ENCODE measurements at regions not wholly inside any gene's neighbourhood (a gene's known extent, or its start where the extent isn't known, plus 50 kb on each side); places are given as distances from the start of the nearest gene placed in this dataset.
"Not testable (repeated sequence)": the region's sequence is repeated elsewhere in the genome, so short reads cannot be mapped to it uniquely, and the experiment has no call there.

DNA sequence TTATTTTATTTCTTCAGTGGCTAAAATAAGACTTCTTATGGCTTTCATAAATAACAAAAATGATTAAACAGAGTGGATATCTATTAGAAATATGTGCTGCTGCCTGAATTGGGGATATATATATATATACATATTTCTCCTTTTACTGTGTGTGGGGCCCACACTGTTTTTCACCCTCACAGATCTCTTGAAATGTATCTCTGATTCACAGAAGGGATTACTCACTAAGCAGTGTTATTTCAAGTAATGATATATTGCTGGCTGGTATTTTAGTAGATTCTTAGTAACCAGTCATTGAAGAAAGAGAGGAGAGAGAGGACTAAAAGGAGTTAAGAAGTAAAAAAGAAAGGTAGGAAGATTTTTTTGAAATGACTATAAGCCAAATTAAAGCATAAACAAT is 308.6 kb upstream of the NRP1 start:
- no peak for DNase-seq

DNA sequence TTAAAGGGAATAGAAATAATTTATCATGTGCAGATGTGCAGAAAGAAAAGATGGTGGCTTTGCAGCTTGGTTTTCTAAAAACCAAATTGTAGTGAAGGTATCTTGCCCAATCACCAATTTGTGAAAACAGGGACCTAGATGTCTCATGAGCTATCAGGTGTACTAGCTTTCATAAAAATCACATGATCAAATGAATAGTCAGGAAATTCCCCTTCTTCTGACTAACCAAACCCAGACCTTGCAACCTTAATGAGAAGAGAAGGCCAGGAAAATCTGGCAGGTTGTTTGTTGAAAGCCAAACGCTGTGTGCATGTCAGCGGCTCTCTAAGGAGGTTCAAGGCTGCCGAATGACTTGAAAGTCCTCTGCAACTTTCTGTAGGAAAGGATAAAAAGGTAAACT is 304.4 kb upstream of the NRP1 start:
- no peak for DNase-seq

DNA sequence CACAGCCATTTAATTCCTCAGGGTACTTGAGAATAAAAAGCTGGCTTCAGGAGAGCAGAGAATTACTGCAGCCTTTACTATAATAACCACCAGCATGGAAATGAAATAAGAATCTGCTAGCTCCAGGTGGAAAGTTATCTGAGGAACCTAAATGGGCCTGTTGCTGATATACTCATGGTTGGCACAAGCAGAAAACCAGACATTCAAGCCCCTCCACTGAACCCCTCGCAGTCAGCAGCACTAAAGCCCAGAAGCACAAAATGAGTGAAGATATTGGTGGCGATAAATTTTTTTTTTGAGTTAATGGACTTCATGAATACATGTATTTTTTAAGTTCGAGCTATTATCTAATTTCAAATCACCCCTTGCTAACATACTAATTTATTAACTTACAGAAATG is 303.9 kb upstream of the NRP1 start:
- DNase-seq = no peak

DNA sequence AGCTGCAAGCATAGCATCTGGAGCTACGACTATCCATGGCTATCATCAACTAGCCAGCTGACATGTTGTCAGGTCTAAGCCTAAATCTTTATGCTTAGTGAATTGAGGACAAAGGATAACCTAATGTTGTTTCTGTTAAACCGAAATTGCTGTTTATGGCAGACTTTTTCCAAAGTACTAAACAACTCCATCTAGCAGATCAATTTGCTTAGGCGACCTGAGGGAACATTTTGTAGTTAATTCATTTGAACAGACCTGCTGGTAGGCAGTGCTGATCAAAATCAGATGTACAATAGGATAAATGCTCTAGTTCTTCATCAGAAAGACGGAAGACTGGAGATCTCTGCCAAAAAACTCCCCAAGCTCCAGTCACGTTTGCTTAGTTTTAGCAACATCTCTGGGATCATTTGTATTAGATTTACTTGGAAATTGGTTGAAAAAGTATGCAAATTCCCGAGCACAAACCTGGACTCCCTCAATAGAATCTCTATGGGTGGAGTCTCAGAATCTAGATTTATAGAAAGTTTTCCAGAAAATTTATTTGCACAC is 301.6 kb upstream of the NRP1 start:
- no peak for DNase-seq

DNA sequence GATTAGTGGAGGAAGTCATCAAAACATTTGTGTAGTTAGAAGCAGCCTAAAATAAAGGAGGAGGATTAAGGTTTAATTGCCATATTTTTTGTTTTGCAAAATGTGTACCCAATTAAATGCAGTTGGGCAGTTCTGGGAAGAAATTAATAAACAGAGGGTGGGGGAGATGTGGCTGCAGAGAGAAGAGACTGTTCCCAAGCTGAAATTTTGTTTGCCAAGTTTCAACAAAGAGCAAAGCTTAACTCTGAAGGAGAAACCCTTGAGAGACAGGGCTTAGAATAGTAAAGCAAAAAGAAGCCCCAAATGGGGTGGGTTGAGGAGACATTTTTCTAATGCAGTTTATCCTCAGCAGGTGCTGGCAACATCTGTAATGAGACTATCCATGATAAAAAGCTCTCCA is 298.0 kb upstream of the NRP1 start:
- no peak for DNase-seq

DNA sequence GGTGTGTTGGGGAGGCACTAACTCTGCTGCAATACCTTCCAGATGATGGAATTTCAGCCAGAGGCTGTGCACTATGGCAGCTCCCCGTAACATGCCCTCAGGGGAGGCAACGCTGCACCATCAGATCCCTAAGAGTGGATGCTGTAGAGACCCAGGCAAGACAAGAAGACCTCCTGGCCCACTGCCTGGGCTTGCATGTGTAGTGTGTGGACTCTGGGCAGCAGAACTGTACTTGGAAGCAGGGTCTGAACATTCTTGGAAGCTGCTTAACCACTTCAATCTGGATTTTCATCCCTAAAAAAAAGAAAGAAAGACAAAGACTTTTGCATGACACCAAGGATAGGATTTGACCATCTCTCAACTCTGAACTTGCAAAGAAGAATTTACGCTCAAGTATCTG is 297.5 kb upstream of the NRP1 start:
- no peak for DNase-seq

DNA sequence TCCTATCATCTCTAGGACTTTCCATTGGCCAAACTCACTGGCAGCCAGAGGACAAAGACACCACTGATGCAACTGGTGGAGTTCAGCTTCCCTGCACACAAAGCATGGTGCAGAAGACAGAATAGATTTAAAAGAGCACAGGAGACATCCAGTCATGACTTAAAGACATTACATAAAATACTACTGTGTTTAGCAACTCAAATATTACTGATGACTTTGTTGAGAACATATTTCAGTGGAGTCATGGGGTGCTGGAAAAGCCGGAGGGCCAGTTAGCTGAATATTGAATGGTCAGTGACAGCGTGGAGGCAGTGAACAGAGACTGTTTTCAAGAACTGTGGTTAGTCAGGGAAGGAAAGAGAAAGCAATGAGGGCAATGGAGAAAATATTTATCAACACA is 296.3 kb upstream of the NRP1 start:
- DNase-seq = no peak

DNA sequence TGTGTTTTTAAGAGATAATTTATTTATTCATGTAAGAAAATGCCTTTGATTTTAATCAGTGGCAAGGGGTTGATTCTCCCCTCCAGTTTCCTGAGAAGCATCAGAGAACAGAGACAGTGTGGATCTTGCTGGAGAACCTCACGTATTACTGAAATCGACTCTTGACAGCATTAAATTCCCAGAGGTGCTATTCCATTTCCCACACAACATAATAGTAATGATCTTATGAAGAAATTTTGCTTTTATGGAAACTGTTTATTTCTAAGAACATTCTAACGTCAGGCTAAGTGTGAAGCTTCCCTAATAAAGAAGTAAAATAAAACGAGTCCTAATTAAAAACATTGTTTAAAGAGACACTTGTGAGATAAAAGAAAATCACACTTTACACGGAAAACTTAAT is 293.1 kb upstream of the NRP1 start:
- DNase-seq = no peak

DNA sequence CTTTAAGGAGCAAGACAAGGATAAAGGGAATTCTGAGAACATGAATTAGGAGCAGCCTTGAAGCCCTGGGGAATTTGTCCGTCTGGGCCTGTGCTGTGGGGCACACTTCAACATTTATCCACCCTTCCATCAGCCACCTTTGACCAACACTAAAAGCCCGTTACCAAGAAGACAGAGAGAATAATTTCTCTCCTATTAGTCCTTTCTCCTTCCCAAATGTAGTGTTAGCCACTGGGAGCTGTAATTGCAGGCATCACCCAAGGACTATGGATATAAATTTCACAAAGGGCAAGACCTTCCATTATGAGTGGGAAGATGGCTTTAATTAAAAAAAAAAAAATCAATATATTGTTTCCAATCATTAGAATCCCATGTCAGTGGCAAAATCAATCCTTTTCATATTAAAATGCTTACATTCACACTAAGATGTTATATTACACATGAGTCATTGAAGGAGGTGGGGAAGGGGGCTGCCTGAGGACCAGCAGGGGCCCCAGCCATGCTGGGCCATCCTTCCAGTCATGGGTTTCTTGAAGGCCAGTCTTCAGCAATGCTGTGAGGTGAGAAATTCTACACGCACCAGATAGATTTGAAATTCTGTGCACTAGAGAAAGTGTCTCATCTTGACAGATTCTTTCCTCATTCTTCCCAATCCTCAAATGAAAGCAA is 292.5 kb upstream of the NRP1 start:
- no peak for DNase-seq

DNA sequence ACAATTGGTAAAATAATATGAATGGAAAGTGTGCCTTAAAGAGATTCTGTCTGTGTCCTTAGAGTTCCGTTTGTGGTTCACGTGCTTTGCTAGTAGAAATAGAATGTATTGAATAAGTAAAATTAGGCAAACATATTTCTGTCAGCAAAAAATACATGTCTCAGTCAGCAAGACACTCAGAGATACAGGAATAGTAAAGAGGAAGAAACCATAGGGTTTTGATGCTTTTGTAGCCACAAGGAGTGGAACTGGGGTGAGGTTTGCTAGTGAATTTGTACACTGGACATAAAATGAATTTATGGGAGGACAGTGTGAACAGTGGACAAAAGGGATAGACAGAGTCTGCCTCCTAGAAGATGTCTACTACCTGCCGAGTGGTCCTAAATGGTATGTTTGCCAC is 289.2 kb upstream of the NRP1 start:
- DNase-seq = no peak

DNA sequence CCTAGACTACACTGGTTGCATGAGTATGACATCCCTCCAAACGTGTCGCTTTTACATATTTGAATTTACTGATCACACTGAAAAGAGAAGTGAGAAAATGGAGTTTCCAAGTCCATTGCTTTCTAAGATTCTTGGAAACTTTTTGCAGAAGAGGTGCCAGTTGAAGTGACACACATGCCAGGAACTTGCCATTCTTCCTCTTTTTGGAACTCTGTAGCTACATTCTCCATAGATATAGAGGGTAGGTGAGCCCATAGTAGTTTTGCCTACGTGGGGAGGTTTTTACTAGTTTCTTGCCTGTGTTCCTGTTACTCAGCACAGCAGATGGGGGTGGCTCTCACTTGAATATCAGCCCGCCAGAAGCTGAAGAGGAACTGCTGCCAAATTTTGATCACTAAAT is 286.6 kb upstream of the NRP1 start:
- no peak for DNase-seq

DNA sequence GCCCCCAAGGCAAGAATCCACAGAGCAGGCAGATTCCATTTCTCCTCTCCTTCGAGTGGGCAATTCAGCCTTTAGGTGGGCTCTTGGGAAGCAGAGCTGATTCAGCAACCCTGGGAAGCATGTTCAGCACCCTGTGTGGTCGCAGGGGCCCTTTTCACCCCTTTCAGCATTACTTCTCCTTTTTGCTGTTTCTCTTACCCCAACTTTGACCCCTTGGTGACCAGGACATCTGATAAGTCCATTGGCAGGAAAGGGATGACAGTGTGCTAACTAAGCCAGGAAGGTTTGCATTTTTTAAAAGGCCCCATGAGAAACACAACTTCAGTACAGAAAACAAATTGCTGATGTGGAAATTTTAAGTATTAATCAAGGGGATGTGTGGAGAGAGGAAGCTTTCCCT is 283.7 kb upstream of the NRP1 start:
- no peak for DNase-seq

DNA sequence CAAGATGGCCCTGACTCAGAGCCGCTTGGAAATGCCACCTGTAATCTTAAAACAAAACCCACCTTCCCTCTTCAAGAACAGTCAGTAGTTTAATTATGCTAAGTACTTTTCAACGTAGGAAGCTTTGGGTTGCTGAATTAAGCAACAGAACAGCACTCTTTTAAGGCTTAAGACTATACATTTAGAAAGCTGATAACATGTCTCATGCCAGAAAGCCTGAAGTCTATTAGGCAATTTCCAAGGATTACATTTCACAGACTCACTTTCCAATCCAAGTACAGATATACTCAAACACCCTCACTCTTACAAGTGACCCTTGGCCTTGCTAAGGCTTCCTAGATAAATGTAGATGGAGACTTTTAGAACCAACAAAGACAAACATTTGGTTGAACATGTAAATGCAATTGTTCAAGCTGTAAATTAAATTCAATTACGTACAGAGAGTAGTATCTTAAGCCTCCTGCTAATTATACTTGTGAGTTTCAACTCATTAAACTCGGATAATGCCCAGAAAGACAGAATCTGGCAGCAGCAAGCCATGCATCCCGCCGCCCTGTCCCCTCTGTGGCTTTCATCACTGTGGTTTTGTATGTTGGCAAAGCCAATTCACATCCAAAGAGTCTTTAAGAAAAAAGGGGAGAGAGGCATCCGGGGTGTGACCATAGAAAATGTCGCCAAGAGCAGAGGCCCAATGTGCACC is 283.1 kb upstream of the NRP1 start:
- DNase-seq = no peak

DNA sequence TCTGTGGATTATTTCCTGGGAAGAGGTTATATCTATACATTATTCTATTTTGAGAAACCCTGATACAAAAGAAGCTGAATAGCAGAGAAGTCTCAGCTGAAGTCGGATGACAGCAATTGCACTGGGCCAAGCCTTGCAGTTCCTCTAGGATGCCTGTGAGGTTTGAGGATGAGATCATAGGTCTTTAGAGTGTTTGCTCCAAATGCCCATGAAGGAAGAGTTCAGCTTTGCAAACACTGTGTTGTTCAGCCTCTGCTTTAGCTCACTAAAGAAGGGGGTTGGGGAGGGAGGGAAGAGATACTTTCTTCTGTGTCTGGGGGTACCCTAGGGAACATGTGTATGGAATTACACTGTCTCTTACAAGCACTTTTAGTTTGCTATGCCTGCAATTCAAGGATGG is 282.5 kb upstream of the NRP1 start:
- no peak for DNase-seq

DNA sequence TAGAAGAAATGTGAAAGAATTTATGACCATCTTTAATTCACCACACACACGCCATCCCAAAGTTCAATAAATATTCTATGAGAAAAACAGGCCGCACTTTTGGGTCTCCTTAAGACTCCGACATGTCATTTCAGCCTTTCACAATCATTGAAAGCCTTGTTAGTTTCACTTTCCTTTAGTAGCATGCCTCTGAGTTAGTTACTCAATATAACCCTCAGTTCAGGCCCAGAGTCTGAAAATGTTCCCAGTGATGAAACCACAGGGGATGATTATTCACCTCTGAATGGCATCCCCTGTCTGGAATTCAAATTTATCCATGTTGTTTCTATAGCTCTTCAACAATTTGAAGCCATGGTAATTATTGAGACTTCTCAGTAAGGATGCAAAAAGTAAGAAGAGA is 278.1 kb upstream of the NRP1 start:
- no peak for DNase-seq

DNA sequence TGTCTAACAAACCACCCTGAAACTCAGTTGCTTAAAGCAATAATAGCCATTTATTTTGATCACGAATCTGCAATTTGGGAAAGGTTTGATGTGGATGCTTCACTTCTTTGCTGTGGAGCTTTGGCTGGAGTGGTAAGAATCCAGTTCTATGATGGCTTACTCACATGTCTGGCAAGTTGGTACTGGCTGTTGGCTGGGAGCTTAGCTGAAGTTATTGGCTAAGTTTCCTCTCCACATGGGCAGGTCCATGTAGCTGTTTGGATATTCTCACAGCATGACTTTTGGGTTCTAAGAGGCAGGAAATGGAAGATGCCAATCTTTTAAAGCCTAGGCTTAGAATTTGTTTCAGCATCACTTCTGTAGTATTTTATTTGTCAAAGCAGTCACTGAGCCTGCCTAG is 277.6 kb upstream of the NRP1 start:
- no peak for DNase-seq

DNA sequence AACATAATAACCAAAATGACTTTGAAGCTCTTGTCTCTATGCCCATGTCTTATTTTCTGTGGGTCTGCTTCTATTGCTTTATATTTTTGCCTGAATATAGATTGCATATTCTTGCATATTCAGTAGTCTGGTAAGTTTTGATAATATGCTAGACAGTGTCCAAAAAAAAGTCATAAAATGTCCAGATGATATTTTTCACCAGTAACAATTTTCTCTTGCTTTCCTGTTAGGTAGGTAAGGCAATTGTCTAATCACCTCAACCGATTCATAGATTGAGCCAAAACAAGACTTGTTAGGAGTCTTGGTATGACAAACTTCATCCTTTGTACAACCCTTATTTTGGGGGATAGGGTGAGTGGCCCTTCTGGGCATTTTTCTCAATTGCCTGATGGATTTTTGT is 277.0 kb upstream of the NRP1 start:
- DNase-seq = no peak

DNA sequence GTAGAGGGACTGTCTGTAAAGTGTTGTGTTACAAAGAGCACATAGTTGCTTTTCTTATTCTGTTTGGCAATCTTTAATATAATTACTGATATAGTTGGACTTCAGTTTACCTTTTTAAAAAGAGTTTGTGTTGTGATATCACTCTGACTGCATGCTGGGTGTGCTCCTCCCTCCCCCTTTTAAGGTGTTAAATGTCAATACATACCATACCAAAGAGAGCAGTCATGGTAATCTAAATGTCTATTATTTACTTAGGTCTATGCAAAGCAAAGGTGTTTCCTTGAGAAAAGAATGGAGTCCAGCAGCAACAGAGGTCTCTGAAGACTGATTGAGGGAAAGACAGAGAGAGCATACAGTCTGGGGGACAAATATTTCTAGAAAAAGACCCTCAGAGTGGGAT is 275.1 kb upstream of the NRP1 start:
- no peak for DNase-seq

DNA sequence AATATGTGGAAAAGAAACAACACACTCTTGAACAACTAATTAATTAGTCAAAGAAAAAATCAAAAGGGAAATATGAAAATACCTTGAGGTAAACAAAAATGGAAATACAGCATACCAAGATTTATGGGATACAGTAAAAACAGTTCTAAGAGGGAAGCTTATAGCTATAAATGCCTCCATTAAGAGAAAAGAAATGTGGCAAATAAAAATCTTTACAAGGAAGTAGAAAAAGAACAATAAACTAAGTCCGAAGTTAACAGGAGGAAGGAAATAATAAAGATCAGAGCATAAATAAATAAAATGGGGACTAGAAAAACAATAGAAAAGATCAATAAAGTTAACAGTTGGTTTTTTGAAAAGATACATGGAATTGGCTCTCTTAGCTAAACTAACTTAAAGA is 267.8 kb upstream of the NRP1 start:
- DNase-seq = no peak

DNA sequence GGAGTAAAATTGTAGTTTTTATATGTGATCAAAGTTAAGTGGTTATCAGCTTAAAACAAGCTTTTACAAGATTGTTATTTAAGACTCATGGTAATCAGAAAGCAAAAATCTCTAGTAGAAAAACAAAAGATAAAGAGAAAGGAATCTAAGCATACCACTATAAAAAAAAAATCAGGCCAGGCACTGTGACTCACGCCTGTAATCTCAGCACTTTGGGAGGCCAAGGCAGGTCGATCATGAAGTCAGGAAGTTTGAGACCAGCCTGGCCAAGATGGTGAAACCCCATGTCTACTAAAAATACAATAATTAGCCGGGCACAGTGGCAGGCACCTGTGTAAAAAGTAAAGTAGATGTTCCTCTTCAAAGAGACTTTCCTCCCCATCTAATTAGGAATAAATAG is 265.9 kb upstream of the NRP1 start:
- DNase-seq = no peak

DNA sequence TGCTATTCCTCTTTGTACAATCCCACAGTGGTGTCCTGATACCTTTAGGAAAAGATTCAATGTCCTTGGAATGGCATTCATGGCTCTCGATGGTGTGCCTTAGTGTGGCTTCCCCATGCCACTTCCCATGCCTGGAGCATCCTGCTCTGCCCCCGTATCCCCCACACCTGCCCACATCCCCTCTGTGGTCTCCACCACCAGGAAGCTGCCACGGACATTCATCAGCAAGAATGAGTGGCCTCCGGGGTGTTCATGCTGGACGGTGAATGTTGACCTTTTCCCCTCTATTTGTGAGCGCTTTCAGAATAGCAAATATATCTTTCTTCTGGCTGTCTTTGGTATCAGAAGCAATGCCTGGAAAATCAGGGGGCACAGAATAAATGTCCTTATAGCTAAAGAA is 262.0 kb upstream of the NRP1 start:
- no peak for DNase-seq

DNA sequence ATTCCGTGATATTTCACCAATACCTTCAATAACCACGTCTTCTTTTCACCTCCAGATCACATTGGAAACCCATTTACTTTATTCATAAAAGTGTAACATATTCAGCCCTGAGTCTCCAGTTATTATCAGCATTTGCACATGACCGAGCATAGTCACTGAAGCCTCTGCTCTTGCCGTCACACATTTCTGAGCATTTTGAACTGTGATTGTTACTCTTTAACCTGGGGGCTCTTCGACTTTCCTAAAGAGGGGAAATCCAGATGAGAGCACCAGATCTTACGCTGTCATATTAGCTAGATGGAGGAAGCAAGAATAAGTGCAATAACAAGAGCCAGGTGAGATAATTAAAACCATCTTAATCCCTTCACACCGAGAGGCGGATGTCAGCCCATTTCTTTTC is 260.0 kb upstream of the NRP1 start:
- no peak for DNase-seq

DNA sequence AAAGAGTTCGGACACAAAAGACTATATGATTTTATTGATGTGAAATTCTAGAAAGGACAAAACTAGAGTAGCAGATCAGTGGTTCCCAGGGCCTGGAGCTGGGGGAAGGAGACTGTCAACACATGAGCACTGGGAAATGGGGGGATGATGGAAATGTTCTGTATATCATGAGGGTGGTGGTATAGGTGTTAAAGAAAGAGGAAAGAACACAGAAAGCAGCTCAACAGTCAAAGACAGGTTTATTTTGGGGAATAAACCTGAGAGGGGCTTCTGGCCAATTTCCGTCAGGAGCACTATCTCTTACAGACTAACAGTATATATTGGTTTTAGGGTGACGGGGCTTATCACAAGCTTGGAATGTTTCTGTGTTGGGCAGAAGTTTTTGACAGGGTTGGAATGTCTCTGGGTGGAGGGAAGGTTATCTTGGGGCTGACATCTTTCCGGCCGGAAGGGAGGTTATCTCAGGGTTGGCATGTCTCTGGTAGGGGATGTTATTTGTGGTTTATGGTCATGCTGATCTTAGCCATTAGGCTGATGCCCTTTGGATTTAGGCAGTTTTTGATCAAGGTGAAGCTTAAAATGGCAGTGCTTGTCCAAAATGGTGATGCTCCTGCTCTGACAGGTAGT is 254.6 kb upstream of the NRP1 start:
- no peak for DNase-seq

DNA sequence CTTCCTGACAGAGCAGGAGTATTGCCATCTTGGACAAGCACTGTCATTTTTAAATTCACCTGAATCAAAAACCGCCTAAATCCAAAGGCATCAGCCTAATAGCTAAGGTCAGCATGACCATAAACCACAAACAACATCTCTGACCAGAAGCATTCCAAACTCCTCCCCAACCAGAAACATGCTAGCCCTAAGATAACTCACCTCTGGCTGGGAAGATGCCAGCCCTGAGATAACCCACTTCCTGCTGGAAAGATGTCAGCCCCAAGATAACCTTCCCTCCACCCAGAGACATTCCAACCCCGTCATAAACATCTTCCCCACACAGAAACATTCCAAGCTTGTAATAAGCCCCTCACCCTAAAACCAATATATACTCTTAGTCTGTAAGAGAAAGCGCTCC is 250.1 kb upstream of the NRP1 start:
- not testable (repeated sequence) for DNase-seq

DNA sequence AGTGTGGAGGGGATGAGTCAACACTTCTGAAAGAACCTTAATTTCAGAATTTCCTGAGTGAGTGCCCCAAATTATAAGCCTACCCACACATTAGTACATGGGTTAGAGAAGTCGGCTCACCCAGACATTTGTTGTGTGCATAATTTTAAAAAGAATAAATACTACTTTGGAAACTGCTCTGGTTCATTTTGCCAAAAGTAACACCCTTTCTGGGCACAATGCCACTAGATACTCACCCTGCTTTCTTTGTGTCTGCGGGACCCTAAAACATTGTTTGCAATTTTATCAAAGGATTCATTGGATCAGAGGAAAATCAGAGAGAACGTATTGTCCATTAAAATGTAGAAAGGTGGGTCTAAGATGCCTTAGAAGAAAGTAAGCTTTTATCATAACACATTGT is 245.5 kb upstream of the NRP1 start:
- DNase-seq = no peak
